ENCODE measurements at regions not wholly inside any gene's neighbourhood (a gene's known extent, or its start where the extent isn't known, plus 50 kb on each side); places are given as distances from the start of the nearest gene placed in this dataset.
"Not testable (repeated sequence)": the region's sequence is repeated elsewhere in the genome, so short reads cannot be mapped to it uniquely, and the experiment has no call there.

DNA sequence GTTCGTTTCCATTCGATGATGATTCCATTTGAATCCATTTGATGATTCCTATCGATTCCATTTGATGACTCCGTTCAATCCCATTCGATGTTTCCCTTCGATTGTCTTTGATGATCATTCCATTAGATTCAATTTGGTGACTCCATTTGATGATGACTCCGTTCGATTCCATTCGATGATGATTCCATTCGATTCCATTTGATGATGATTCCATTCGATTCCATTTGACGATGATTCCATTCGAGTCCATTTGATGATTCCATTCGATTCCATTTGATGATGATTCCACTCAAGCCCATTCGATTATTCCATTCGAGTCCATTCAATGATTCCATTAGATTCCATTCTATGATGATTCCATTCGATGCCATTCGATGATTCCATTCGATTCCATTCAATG, 2730.6 kb downstream of the RPIA start:
- not testable (repeated sequence) for DNase-seq

DNA sequence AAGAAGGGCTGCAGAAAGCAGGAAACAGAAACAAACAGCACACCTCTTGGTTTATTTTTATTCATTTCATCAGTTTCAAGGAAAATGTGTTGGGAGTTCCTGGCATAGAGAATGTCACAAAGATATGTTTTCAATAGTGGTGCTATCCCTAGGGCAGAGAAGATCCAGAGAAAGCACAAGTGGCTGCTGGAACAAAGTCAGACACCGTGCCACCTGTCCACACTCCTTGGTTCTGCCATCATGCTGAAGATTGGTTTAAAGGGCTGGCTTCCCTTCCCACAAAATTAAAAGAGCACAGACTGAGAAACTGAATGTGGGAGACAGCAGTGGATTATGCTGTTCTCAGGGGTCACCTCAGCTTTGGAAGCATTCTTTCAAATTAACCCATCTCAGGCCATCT, 2735.7 kb downstream of the RPIA start:
- DNase-seq = not testable (repeated sequence)

DNA sequence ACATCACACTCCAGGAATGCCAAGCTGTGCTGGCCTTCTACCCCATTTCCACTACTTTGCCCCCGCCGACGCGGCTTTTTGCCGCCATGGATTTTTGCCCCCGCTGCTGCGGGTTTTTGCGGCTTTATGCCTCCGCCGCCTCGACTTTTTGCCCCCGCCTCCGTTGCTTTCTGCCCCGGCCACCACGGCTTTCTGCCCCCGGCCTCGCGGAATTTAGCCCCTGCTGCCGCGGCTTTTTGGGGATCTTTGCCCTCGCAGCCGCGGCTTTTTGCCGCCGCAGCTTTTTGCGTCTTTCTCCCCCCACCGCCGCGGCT, 2750.4 kb downstream of the RPIA start:
- not testable (repeated sequence) for DNase-seq

DNA sequence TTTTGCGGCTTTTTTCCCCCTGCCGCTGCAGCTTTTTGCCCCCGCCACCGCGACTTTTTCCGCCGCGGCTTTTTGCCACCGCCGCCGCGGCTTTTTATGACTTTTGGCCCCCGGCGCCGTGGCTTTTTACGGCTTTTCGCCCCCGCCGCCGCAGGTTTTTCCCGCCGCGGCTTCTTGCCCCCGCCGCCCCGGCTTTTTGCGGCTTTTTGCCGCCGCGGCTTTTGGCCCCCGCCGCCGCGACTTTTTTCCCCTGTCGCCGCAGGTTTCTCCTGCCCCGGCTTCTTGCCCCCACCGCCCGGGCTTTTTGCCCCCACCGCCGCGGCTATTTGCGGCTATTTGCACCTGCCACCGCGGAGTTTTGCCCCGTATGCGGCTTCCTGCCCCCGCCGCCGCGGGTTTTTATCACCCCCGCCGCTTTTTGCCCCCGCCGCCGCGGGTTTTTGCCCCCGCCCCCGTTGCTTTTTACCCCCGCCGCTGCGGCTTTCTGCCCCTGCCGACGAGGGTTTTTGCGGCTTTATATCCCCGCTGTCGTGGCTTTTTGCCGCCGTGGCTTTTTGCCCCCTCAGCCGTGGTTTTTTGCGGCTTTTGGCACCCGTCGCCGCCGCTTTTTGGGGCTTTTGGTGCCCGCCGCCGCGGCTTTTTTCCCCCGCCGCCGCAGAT, 2750.9 kb downstream of the RPIA start:
- DNase-seq = no peak

- not testable (repeated sequence) for DNase-seq
Observed at GRCh38 chr2:91442906-91443729, 2751.6 kb downstream of the RPIA start.

DNA sequence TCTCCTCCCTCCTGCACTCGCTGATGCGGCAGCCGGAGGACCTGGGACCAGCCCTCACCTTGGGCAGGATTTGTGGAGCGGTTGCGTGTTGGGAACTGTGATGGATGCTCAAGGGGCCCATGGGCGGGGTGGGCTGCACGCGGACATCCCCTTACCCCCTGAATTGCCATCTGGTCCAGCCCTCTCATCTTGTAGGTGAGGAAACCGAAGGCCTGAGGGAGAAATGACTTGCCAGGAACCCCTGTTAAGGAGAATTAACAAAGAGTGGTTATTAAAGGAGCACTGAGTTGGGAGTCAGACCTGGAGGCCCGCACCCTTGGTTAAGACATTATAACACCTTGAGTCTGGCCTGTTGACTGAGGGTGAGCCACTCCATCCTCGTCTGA, 2752.2 kb downstream of the RPIA start:
- DNase-seq = not testable (repeated sequence)

DNA sequence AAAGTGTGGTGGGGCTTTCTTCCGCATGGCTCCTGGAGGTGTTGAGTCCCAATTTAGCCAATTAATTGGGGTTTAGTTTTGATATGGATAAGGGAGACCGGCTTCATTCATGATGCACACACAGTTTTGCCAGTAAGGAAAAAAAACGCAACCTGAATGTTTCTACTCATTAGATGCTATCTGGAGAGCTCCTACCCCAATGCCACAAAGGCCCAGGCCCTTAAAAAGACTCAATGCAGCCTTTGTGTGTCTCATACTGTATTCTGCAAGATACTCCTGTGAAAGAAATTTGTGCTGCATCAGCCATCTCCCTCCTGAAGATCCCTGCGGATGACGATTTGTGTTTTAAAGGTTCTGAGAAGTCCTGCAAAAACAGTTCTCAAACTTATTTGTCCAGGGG, 2754.2 kb downstream of the RPIA start:
- not testable (repeated sequence) for DNase-seq

DNA sequence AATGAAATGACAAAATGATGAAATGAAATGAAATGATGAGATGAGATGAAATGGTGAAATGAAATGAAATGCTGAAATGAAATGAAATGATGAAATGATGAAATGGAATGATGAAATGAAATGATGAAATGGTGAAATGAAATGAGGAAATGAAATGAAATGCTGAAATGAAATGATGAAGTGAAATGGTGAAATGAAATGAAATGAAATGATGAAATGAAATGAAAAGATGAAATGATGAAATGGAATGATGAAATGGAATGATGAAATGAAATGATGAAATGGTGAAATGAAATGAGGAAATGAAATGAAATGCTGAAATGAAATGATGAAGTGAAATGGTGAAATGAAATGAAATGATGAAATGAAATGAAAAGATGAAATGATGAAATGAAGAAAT, 2755.0 kb downstream of the RPIA start:
- DNase-seq = not testable (repeated sequence)

GRCh38 chr2:91446915-91447314, 2755.4 kb downstream of the RPIA start:
- DNase-seq = not testable (repeated sequence)

GRCh38 chr2:91447508-91447907, 2756.0 kb downstream of the RPIA start:
- DNase-seq = not testable (repeated sequence)

- not testable (repeated sequence) for DNase-seq
Observed at GRCh38 chr2:91462292-91462691, 2770.8 kb downstream of the RPIA start.

DNA sequence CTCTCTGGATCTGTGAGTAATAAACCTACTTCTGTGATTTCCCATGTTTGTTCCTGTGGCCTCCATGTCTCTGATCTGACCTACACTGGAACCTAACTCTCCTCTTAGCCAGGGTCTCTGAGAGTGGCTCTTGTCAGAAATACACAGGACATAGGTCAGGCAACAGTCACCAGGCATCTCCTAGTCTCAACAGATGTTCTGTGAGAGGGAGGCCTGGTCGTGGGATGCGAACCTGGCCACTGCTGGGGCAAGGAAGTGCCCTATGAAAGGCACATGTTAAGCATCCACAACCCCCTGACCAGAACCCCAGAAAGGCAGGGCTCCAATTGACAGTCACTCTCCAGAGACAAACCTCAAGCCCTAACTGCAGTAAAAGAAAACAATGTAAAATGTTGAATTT, 2771.5 kb downstream of the RPIA start:
- DNase-seq = not testable (repeated sequence)

DNA sequence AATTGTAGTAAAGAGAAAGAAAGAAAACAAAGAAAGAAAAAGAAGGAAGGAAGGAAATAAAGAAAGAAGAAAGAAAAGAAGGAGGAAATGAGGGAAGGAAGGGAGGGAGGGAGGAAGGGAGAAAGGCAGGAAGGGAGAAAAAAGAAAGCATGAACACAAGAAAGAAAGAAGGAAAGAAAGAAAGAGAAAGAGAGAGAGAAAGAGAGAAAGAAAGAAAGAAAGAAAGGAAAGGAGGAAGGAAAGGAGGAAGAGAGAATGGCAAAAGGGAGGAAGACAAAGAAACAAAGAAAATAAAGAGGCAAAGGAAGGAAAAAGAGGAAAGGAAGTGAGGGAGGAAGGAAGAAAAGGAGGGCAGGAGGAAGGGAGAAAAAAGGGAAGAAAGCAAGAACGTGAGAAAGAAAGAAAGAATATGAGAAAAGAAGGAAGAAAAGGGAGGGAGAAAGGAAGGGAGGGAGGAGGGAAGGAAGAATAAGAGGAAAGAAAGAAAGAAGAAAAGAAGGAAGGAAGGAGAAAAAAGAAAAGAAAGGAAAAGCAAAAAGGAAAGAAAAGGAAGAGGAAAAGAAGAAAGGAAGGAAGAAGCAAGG, 2775.4 kb downstream of the RPIA start:
- DNase-seq = not testable (repeated sequence)

DNA sequence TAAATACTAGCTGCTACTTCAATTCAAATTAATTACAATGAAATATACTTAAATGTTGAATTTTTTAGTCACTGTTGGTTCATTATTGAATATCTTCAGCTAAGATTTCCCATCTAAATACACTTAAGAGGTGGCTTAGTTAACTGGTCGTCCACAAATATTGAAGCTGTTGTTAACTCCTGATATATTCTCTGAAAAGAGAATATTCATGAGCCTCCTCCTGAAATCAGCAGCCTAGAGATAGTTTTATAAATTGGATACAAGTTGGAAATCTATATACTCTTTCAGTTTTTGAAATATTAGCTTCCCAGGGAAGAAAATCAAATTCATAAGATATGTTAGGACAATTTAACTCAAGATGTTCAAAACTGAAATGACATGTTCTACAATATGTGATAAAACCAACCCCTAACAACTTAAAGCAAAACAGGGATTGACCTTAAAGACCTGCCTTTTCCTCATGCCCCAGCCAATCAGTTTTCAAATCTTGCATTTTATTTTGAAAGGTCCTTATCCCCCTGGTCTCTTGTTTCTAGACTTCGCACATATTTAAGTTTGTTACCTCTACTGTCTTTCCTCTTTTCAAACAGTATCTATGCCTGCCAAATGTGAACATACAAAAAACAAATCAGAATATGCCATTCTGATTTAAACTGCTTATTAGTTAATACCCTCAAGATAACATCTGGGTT, 2784.9 kb downstream of the RPIA start:
- not testable (repeated sequence) for DNase-seq

DNA sequence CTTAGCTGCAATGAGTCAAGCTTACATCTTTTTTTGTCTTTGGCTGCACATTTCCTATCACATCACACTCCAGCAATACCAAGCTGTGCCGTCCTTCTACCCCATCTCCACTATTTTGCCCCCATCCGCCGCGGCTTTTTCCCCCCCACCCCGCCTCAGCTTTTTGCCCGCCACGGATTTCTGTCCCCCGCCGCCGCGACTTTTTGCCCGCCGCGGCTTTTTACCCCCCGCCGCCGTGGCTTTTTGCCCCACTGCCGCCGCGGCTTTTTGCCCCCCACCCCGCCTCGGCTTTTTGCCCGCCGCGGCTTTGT, 2785.4 kb downstream of the RPIA start:
- DNase-seq = not testable (repeated sequence)

GRCh38 chr2:91477291-91477690, 2785.8 kb downstream of the RPIA start:
- DNase-seq = not testable (repeated sequence)

GRCh38 chr2:91477731-91478672, 2786.5 kb downstream of the RPIA start:
- DNase-seq = no peak

GRCh38 chr2:91478851-91479718, 2787.6 kb downstream of the RPIA start:
- not testable (repeated sequence) for DNase-seq

GRCh38 chr2:91485226-91485625, 2793.8 kb downstream of the RPIA start:
- DNase-seq = not testable (repeated sequence)

- DNase-seq = not testable (repeated sequence)
Observed at GRCh38 chr2:91497129-91498064, 2805.9 kb downstream of the RPIA start.
